Ovary (tissue), 7 donors: ENCODE measurements at regions not wholly inside any gene's neighbourhood (a gene's known extent, or its start where the extent isn't known, plus 50 kb on each side); places are given as distances from the start of the nearest gene placed in this dataset.

Source experiments
- DNase-seq, 5 donors: peaks; one replicate each; pipeline ENCODE4 v3.0.0-alpha.2; 2019 to 2020
- H3K27ac ChIP-seq, 2 donors: fragments of 200-600 bp; one replicate each; pipeline versions ENCODE4 v1.5.1 to v1.8.0; 2019 to 2022
- H3K27me3 ChIP-seq: fragments of 200-600 bp; one replicate; pipeline ENCODE4 v1.8.0; 2022
- H3K36me3 ChIP-seq: fragments of 200-600 bp; sonication (generic); one replicate; pipeline ENCODE4 v1.5.1; 2019
- H3K4me1 ChIP-seq: one replicate; pipeline ENCODE4 v1.8.1; 2013; ENCODE audit warnings: mild to moderate bottlenecking, moderate library complexity; ENCODE audit not compliant: insufficient read depth
- H3K4me3 ChIP-seq: fragments of 200-600 bp; sonication (generic); one replicate; pipeline ENCODE4 v1.5.1; 2017
- H3K9me3 ChIP-seq, 2 donors: fragments of 200-600 bp in 1 of 2; sonication (generic) in 1 of 2; one replicate each; pipeline versions ENCODE4 v1.5.1 to v1.8.1; 2013 to 2019; ENCODE audit warnings: mild to moderate bottlenecking in 1 of 2, moderate library complexity in 1 of 2
- EP300 ChIP-seq: sonication (generic); formaldehyde crosslinking; IDR thresholded peaks from one replicate; pipeline ENCODE4 v1.6.1; 2017; ENCODE audit warnings: antibody characterized with exemption
- POLR2A ChIP-seq: fragments of 450-650 bp; IDR thresholded peaks from one replicate; pipeline ENCODE4 v1.6.1; 2017; ENCODE audit warnings: antibody characterized with exemption, mild to moderate bottlenecking, moderate library complexity
- WGBS, 3 donors: extraction: QIAGEN DNeasy Blood & Tissue Kit in 1 of 3; methylation state at CpG; one replicate each; pipeline versions ENCODE4 v1.1.5 to v1.1.7; 2013 to 2017; 5-methylcytosine and 5-hydroxymethylcytosine counted together
- intact Hi-C, 4 donors: fragments of 100-400 bp; cut with DNase I; formaldehyde crosslinking; loops; one replicate each; pipeline versions ENCODE4 v1.11.0 to v1.15.1; 2022 to 2023
- TF ChIP-seq, protein P1 (sequence below), 3 donors: fragments of 450-650 bp in 2 of 3; fragments of 200-600 bp in 1 of 3; IDR thresholded peaks; one replicate each; pipeline versions ENCODE4 v1.5.1 to v1.8.0; 2016 to 2022; ENCODE audit warnings: antibody characterized with exemption in 3 of 3, mild to moderate bottlenecking in 1 of 3
- donor health status: DM: no; HTN: no; CAD: no; lungs with moderate emphysema.
- donor health status: DM: no; HTN: no; CAD: no.
- donor health status: Bipolar disorder and iron deficiency.
- donor health status: DM: no; HTN: no; CAD: no.
- donor health status: DM: yes; HTN: yes; CAD: no.

DNA sequence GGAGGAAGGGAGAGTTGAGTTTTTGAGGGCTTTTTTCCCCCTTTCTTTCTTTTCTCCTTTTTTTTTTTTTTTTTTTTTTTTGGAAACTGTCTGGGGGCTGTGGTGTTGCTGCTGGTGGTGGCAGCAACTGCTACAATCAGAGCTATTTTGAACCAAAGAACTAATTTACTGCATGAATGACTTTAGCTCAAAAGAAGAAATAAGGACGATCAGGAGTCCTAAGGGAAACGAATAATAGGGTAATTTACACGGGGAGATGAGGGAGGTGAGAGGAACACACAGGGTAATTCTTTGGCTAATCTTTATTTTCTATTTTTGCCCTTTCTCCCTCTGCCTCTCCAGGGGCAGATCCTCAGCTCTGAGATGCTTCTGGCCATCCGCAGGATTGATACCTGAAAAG is 119.8 kb downstream of the TMEM132E start:
- Histone ChIP-seq H3K4me1 (no peaks in the 10 kb centered on the region), H3K4me3 (no peak overlapping the region), H3K27ac (no peak overlapping the region), H3K36me3 (no peaks in the 10 kb centered on the region), H3K9me3 (no peaks in the 10 kb centered on the region), H3K27me3 (no peaks in the 10 kb centered on the region)
- TF ChIP-seq POLR2A (no peak), EP300 (no peak)
- TF ChIP-seq, protein P1, sequence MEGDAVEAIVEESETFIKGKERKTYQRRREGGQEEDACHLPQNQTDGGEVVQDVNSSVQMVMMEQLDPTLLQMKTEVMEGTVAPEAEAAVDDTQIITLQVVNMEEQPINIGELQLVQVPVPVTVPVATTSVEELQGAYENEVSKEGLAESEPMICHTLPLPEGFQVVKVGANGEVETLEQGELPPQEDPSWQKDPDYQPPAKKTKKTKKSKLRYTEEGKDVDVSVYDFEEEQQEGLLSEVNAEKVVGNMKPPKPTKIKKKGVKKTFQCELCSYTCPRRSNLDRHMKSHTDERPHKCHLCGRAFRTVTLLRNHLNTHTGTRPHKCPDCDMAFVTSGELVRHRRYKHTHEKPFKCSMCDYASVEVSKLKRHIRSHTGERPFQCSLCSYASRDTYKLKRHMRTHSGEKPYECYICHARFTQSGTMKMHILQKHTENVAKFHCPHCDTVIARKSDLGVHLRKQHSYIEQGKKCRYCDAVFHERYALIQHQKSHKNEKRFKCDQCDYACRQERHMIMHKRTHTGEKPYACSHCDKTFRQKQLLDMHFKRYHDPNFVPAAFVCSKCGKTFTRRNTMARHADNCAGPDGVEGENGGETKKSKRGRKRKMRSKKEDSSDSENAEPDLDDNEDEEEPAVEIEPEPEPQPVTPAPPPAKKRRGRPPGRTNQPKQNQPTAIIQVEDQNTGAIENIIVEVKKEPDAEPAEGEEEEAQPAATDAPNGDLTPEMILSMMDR (IDR thresholded peaks at IDR 0.05): no peak
- no peak for DNase-seq
- intact Hi-C loops: no loop called here
- WGBS, 3 donors: 39 to 44% (median 43%) methylated on average over 4 of the region's 4 CpGs

DNA sequence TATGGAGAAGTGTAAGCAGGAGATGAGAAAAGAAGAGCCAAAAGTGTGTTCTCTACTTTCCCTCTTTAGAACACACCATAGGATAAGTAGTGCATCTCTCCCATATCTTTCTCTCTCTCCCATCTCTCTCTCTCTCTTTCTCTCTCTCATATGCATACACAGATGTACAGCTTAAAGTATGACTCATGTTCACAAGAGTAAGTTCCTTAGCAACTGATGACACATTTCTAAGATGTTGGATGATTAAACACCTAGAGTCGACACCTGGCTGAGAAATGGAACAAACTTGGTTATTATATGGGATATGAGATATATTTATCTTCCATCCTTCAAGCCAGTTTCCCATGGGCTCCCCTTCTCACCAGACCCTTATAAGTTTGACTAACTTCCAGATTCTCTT is 113.5 kb downstream of the TMEM132E start:
- Histone ChIP-seq H3K27ac (no peak overlapping the region), H3K4me1 (no peaks in the 10 kb centered on the region), H3K36me3 (no peaks in the 10 kb centered on the region), H3K9me3 (no peaks in the 10 kb centered on the region), H3K4me3 (no peak overlapping the region), H3K27me3 (no peaks in the 10 kb centered on the region)
- DNase-seq: no peak
- WGBS, 3 donors: 53 to 76% (median 55%) methylated on average over 1 of the region's 1 CpG
- intact Hi-C loops: no loop called here
- TF ChIP-seq EP300 (no peak), POLR2A (no peak)
- TF ChIP-seq, protein P1 (IDR thresholded peaks at IDR 0.05): no peak
